ENCODE measurements at regions not wholly inside any gene's neighbourhood (a gene's known extent, or its start where the extent isn't known, plus 50 kb on each side); places are given as distances from the start of the nearest gene placed in this dataset.

DNA sequence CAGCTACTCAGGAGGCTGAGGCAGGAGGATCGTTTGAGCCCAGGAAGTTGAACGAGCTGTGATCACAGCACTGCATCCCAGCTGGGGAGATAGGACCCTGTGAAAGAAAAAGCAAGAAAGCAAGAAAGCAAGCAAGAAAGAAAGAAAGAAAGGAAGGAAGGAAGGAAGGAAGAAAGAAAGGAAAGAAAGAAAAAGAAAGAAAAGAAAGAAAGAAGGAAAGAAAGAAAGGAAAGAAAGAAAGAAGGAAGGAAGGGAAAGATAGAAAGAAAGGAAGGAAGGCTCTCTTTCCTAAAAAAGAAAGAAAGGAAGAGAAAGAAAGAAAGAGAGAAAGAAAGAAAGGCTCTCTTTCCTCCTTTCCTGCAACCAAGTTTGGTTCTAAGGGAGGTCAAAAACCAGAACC lies 380.3 kb downstream of the PCNX1 start:
- no peak for DNase-seq (ENCODE audit: low read depth)

DNA sequence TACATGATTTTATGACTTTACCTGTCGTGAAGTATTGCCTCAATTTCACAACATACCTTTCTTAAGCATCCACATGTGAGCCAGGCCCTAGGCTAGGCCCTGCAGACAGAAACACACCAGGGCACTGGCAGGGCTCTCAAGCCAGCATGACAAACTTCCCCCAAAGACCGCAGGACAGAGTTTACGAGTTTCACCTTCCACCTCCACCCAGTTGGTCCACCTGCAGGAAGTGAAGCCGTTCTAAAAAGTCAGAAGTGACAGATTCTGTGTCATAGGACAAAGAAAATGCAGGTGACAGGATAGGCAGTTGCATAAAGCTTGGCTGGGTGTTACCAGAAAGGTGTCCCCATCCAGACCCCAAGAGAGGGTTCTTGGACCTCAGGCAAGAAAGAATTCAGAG lies 382.3 kb downstream of the PCNX1 start:
- no peak for DNase-seq (ENCODE audit: low read depth)

DNA sequence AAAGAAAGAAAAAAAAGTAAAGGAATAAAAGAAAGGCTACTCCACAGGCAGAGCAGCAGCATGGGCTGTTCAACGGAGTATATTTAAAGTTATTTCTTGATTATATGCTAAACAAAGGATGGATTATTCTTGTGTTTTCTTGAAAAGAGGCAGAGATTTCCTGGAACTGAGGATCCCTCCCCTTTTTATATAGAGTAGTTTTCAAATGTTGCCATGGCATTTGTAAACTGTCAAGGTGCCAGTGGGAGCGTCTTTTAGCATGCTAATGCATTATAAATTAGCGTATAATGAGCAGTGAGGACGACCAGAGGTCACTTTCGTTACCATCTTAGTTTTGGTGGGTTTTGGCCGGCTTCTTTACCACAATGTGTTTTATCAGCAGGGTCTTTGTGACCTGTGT lies 383.0 kb downstream of the PCNX1 start:
- no peak for DNase-seq (ENCODE audit: low read depth)

DNA sequence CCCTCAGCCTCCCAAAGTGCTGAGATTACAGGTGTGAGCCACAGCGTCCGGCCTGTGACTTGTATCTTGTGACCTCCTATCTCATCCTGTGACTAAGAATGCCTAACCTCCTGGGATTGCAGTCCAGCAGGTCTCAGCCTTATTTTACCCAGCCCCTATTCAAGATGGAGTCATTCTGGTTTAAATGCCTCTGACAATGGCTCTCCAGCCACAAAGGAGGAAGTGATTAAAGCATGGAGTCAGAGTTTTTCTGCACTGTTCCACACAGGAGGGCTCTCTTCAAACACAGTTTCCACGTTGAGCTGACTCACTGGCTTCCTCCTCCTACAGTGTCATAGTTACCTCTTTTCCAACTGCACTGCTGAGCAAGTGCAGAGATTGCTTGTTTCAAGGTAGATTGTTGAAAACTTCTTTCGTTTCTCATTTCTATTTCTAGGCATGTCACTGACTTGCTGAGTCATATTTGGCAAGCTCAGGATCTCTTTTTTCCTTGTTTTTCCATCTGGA lies 383.8 kb downstream of the PCNX1 start:
- DNase-seq (ENCODE audit: low read depth) = peak; percentile 76

DNA sequence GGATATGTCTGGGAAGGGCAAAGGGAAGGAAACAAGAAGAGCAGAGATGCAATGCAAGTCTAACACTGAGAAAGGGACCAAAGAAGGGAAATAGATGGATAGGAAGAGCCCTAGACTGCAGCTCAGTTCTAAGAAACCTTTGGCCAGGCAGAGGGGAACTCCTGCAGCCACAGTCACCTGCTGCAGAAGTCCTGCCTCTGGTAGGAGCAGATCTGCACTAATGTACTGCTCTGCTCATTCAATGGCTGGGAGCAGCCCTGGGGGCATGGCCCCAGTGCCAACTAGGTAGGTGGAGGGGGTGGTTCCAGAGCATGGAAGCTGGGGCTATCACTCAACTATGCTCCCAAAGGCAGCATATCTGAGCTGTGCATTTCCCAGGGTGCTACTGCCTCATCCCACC lies 388.9 kb downstream of the PCNX1 start:
- no peak for DNase-seq (ENCODE audit: low read depth)

DNA sequence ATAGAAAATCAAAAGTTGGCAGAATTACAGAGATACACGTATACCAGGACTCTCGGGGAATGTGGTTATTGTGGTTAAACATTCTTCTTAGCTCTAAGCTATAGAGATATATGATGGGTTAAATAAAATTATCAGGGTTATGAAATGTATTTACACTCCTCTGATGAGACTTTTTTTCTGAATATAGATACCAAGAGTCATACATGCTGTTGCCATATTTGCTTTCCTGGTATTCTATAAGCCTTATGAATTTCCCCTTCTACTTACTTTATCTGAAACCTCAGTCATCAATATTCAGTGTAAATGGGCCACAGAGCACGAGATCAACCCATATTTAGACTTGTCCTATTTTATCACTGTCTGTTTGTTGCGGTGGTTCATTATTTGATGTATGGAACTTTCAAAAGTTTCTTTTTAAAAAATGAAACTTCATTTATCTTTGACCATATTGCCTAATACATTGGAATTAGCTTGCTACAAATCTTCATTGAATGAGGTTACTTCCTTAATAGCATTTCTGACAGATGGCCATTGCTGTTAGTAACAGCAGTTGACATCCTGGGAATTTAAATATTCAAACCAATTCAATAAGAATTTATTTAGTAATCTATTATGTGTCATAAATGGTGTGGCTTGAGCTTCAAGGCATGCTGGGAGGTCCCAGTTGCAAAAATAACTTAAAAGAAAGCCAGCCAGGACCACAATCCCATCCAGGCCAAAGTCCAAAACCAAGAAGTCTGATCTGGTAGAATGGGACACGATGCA lies 393.5 kb downstream of the PCNX1 start:
- DNase-seq (ENCODE audit: low read depth) = no peak

DNA sequence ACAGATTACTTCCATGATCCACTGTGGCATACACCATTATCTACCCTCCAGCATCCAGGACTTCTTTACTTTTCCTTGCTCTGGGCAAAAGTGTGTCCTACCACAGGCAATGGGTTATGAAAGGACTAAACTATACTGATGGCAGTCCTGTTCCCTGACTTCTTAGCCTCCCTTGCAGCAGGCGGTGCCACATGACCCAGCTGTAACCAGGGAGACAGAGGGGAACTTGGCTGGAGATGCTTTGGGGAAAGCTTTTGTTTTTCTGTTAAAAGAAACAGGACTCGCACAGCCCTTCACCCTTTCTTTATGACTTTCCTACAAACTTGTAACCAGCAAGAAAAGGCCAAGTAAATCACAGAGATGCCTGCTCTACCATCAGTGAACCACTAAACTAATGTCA lies 394.4 kb downstream of the PCNX1 start:
- no peak for DNase-seq (ENCODE audit: low read depth)

DNA sequence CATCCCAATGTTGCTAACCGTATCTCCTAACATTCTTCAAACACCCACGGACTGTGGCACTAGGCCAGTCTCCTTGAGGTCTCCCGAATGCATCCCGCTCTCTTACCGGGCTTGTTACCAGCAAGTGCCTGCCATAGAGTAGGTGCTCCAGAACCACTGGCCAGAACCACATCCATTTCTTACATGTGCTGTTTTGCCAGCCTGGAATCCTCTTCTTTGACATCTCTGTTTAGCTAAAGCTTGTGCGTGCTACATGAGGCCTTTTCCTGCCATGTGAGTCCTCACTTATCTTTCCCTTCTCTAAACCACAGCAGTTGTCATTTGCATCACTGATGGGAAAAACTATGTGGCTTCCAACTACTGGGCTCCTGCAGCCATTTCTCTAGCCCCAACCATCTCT lies 397.4 kb downstream of the PCNX1 start:
- DNase-seq (ENCODE audit: low read depth) = no peak

DNA sequence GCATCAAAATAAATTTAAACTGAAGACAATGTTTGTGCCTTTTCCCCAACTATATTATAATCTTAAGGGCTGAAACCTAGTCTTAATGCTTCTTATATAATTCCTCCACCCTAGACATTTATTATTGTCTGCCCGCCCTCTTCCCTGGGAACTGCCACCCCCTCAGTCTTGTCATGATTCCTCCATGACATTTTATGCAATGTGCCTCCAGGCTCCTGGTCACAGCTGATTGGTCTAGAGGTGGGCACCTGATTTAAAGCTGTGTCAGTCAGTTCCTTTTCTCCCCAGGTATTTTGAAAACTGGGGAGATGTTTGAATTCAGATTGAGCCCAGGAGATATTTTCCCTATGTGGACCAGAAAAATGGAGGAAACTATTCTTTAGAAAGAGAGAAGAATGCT lies 401.4 kb downstream of the PCNX1 start:
- DNase-seq (ENCODE audit: low read depth) = no peak

DNA sequence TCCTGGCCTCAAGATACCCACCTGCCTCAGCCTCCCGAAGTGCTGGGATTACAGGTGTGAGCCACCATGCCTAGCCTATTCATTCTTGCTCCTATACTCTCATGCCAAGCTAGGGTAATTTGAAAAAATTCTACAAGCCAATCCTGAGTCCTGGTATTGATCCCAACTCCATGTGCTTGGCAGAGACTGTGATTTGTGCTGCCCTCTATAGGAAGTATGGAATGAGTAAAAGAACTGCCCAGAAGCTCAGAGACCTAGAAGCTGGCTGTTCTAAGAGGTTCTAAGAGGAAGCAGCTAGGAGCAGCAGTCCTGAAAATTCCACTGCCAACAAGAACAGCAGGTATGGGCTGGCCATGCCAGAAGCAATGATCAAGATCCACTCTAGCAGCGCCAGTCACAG lies 402.5 kb downstream of the PCNX1 start:
- no peak for DNase-seq (ENCODE audit: low read depth)

DNA sequence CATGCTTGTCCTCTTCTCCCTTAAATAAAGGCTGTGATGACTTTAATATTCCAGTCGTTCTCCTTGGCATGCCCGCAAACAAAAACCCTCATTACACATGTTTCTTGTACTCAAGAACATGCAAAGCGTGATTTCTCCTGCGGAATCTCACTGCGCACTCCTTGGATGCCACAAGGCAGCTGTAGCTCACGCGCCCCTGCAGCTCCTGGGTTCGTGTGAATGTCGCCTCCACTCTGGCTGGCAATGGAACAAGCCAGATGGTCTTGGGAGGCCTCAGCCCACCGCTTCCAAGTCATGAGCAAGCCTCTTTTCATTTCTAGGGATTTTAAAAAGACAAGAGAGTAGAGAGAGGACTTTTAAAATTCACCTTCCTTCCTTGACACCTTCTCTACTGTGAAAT lies 403.8 kb downstream of the PCNX1 start:
- no peak for DNase-seq (ENCODE audit: low read depth)

DNA sequence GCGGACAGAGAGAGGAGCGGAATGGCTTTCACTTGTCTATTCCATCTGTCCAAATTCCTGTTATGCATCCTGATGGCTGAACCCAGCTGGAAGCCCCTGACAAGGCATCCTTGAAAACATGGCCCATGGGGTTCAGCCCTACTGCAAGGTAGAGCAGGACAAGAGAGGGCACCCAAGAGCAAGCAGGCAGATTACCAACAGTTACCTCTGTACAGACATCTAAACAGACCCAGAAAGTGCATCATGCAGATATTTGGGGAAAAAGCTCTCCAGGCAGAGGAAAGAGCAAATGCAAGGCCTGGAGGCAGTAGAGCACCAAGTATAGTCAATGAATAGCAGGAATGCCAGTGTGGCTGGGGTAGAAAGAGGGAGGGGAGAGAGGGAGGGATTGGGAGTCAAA lies 407.5 kb downstream of the PCNX1 start:
- no peak for DNase-seq (ENCODE audit: low read depth)

DNA sequence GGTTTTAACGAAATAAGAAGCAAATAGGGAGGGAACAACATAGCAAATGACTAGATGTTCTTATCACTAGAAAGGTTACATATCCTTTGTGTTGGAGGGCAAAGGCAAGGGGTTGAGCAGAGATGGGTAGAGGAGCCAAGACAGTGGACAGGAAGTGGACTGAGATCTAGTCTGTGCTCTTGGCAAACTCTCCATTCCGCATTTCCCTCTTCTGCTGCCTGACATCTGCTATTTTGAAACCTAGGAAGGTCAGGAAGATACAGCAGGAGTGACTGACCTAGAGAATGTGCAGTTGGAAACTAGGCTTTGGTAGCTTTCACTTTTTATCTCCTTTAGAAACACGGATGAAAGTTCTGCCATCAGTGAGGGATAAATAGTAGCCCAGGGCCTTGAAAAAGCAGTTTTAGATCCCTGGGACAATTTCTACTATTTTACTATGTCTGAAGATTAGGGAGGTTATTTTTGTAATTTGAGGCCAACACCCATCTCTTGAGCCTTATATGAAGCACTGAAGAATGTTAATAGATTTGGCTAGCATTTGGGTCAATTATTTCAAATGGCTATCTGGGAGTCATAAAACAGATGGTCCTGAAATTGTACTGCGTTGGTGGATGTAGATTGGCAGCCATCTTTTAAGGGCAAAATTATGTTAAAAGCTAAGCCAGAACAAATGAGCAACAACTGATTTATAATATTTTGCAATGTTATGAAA lies 410.3 kb downstream of the PCNX1 start:
- DNase-seq (ENCODE audit: low read depth) = no peak

DNA sequence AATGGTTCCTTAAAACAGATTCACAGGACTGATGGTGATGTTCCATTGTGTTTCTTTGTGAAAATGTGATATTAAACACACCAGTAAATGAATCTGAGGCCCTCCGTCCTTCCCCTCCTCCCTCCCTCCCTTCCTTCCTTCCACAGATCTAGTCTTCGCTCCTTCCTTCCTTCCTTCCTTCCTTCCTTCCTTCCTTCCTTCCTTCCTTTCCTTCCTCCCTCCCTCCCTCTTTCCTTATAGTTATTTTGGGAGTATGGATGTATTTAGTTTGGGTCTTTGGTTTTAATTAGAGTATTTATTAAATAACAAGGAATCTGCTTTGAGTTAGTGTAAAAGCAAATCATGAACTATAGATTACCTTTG lies 410.8 kb downstream of the PCNX1 start:
- DNase-seq (ENCODE audit: low read depth) = no peak

DNA sequence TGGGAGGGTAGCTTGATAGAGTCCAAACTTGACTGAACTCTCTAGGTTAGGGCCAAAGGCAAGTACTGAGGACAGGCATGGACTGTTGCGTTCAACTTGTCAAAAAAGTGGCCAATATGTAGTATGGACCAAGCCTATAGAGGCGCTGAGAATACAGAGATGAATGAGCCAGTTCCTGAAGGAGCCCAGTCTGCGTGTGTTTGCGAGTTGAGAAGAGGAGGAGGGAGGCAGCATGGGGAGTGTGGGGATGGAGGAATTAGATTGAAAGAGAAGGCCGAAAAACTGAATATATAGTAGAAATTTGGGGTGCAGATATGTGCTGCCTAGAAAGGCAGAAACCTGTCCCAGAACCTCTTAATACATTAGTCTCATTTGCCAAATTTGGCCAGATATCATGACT lies 412.4 kb downstream of the PCNX1 start:
- no peak for DNase-seq (ENCODE audit: low read depth)

DNA sequence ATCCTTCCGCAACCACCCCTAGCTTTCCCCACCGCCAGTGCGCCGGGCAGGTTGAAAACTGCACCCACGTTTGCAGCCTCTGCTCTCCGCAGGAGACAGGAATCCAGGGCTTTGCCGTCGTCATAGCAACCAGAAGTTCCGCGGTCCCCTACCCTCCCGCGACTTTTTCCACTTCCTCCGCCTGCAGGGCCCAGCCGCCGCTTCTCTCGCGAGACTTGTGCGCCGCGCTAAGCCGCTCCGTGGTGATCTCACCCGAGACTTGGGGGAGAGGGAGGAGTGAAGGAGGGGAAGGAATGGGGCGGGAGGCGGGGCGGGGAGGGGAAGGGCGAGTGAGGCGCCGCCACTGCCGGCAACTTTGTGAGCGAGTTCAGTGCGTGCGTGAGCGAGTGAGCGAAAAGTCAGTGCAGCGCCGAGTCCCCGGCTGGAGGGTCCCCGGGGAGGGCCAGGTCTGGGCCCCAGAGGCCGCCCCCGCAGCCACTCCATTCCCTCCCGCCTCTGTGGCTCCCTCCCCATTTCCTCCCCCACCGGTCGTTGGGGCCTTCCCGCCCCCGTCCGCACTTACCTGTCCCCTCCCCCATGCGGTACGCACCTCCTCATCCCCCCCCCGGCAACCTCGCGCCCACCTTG lies 413.0 kb downstream of the PCNX1 start, which contains the start of gene SIPA1L1:
Gene SIPA1L1, plus strand, starts transcription at position 370 of the 627 bp plus-strand sequence.
- peak; percentile 86 for DNase-seq (ENCODE audit: low read depth)

DNA sequence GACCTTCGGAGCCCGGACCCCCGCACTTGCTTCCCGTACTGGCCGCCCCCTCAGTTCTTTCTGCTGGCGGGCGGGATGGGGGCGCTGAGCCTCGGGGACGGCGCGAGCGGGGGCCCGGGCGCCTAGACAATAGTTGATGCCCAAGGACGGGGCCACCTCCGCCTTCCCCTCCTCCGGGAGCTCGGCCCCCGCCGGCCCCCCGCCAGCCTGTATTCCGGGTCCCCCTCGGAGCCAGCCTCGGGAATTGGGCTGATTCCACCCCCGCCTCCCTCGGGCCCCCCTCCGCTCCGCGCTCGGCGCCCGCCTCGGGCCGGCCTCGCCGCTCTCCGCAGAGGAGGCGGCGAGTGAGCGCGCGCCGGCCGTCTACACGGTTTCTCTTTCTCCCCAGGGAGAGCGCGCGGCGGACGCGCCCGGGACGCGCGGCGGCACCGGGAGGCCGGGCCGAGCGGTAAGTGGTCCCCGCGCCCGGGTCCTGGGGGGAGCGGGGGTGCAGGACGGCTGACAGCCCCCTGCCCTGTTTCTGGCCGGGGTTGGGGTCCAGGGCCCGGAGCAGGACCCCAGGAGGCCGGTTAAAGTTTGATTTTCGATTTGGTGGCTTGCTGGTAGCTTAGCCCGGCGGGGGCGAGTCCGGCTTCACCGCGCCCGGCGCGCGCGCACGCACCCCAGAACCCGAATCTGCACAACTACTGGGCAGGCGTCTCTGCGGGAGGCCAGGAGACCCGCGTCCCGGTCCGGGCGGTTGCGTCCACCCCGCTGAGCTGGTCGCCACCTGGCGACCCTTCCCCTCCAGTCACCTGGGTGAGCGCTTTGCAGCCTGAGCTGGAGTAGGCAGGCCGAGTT lies 413.7 kb downstream of the PCNX1 start:
- no peak for DNase-seq (ENCODE audit: low read depth)

DNA sequence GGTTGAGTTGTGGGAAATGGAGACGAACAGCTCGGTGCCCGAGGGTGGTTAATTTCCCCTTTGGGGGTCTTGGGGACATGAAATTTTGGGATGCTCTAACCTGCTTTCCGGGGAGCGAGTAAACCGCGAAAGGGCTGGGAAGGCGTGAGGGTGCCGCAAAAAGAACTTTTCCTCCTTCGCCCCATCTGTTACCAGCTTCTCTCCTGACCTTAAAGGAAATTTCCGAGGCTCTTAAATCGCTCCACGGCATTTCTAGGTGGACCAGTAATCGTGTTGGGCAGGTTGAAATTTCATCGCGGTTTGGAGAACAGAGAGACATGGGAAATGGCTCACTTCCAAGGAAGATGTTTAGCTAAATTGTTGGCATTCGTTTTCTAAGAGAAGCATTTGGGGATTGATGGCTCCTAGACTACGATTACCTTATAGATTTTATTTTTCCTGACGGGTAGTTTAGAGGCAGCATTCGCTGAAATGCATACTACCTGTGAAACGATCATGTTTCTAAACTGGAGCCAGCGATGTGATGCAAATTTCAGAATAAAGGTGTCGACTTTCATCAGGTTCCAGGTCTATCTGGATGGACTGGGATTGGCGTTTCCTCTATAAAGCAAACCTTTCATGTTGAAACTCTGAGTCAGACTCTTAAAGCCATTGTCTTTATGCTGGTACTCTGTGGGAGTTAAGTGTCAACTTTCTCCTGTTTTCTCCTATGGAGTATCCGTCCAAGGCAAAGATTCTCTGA lies 414.5 kb downstream of the PCNX1 start:
- DNase-seq (ENCODE audit: low read depth) = peak; percentile 46

DNA sequence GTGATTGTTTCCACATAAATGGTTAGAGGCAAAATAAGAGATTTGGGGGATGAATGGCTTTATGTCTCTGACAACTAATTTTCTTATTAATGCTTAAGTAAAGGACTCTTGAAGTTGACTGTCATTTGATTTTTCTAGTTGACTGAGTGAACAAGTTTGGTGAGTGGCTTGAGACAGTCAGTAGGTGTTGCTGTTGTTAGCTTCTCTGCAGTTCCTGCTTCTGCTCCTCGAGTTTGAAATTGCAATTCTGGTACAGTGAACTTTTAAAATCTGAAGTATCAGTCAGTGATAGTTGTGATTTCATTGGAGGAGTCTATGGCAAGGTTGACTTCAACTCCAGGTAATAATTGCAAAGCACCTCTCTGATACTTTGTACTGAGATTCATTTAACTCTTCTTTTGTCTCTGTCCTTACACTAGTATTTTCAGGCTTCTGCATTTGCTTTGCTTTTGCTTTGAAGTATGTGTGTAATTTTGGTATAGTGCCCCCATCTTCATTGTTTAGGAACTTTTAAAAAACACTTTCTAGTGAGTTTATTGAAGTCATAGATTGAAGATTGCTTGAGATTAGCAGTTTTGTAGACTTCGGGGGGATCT lies 415.5 kb downstream of the PCNX1 start:
- no peak for DNase-seq (ENCODE audit: low read depth)

DNA sequence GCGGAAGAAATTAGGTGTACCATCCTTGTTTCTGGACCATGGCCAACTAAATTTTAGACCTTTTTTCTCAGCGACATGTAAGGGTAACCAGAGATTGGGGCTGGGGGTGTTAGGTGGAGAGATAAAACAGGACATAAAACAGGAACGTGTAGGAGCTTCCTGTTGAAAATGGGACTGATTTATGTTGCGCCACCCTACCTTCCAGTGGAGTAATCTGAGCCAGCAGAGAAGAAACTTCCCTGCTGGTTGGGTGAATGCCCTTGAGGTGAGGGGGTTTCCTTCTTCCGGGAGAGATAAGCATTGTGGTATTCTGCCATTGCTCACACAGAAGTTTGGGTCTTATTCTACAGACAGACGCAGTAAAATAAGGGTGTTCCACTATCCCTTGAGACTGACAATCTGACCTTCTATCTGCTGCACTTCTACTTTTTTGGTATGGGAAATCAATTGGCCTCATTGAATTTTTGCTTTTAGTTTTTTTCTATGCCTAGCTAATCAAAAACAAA lies 417.6 kb downstream of the PCNX1 start:
- no peak for DNase-seq (ENCODE audit: low read depth)

DNA sequence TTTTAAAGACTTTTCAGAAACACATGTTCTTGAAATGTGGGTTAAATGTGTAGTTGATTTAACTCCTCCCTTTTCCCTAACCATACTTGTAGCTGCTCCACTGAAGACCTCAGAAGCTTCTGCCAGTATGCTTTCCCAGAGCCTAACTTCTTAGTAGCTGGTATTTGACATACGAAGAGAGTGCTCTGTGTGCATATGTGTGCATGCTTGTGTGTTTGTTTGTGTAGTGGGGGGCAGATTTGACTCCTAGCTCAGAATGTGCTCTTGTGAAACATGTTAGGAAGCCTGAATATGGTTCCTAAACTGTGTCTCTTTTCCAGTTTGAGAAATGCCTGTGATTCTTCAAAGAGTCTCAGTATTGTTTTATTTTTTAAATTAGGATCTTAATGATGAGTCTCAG lies 420.4 kb downstream of the PCNX1 start:
- no peak for DNase-seq (ENCODE audit: low read depth)
